Liver (tissue), 3 donors: ENCODE measurements at regions not wholly inside any gene's neighbourhood (a gene's known extent, or its start where the extent isn't known, plus 50 kb on each side); places are given as distances from the start of the nearest gene placed in this dataset.

Experiments
- ATF3 ChIP-seq: IDR thresholded peaks from 2 replicates; pipeline ENCODE4 v1.6.1; 2016; ENCODE audit warnings: antibody characterized with exemption
- CTCF ChIP-seq: fragments of 150-350 bp; IDR thresholded peaks from 2 replicates; pipeline ENCODE4 v1.5.1; 2017; ENCODE audit warnings: improper control_type of control experiment, low read depth, low read length; ENCODE audit not compliant: missing input control
- EGR1 ChIP-seq, 2 donors: IDR thresholded peaks; 2 replicates each; pipeline ENCODE4 v1.6.1; 2016 to 2018; ENCODE audit warnings: antibody characterized with exemption in 2 of 2, low read depth in 2 of 2
- GABPA ChIP-seq, 2 donors: IDR thresholded peaks in 1 of 2; conservative IDR thresholded peaks in 1 of 2; 2 replicates each; pipeline ENCODE4 v1.6.1; 2016; ENCODE audit warnings: antibody characterized with exemption in 2 of 2, mild to moderate bottlenecking in 1 of 2, moderate library complexity in 1 of 2
- HNF4A ChIP-seq, 2 donors: conservative IDR thresholded peaks; 2 replicates each; pipeline ENCODE4 v1.6.1; 2016; ENCODE audit warnings: antibody characterized with exemption in 2 of 2, mild to moderate bottlenecking in 2 of 2
- JUND ChIP-seq, 2 donors: IDR thresholded peaks; 2 replicates each; pipeline ENCODE4 v1.6.1; 2016; ENCODE audit warnings: antibody characterized with exemption in 2 of 2
- MAX ChIP-seq: IDR thresholded peaks from 2 replicates; pipeline ENCODE4 v1.6.1; 2016; ENCODE audit warnings: antibody characterized with exemption
- RXRA ChIP-seq, 2 donors: IDR thresholded peaks; 2 replicates each; pipeline ENCODE4 v1.6.1; 2017 to 2018; ENCODE audit warnings: antibody characterized with exemption in 2 of 2, mild to moderate bottlenecking in 1 of 2
- SP1 ChIP-seq: IDR thresholded peaks from 2 replicates; pipeline ENCODE4 v1.6.1; 2018; ENCODE audit warnings: antibody characterized with exemption, mild to moderate bottlenecking
- TAF1 ChIP-seq: conservative IDR thresholded peaks from 2 replicates; pipeline ENCODE4 v1.6.1; 2016; ENCODE audit warnings: antibody characterized with exemption, mild to moderate bottlenecking
- YY1 ChIP-seq: IDR thresholded peaks from 2 replicates; pipeline ENCODE4 v1.6.1; 2016; ENCODE audit warnings: antibody characterized with exemption, mild to moderate bottlenecking
- ZBTB33 ChIP-seq: IDR thresholded peaks from 2 replicates; pipeline ENCODE4 v1.6.1; 2016; ENCODE audit warnings: antibody characterized with exemption
- donor health status: healthy.
- donor health status: healthy.

GRCh38 chr11:19432370-19433061, 191.8 kb upstream of the E2F8 start:
- TF ChIP-seq SP1 (no peak), CTCF (no peak), MAX (no peak), TAF1 (no peak), JUND (IDR thresholded peaks at IDR 0.05) (no peak), HNF4A (conservative IDR thresholded peaks at IDR 0.05) (no peak), ZBTB33 (no peak), ATF3 (no peak), YY1 (no peak), RXRA (IDR thresholded peaks at IDR 0.05) (no peak), GABPA (IDR thresholded peaks at IDR 0.05 in 1 of 2, conservative IDR thresholded peaks at IDR 0.05 in 1 of 2) (no peak), EGR1 (IDR thresholded peaks at IDR 0.05; ENCODE audit: low read depth in 2 of 2) (no peak)
